Panc1 (cell line): ENCODE measurements at regions not wholly inside any gene's neighbourhood (a gene's known extent, or its start where the extent isn't known, plus 50 kb on each side); places are given as distances from the start of the nearest gene placed in this dataset.
"Not testable (repeated sequence)": the region's sequence is repeated elsewhere in the genome, so short reads cannot be mapped to it uniquely, and the experiment has no call there.

Experiments
- ATAC-seq: fragments of 200-7000 bp; cut with Tn5 transposase; 2 replicates; pipeline ENCODE4 v1.9.1; 2020; ENCODE audit warnings: mild to moderate bottlenecking, moderate library complexity
- BruUV-seq: library from RNA; stranded (reverse); fragments of 400-500 nt; replicated peaks from 2 replicates; lab custom pipeline; 2021; lab: Mats Ljungman, UMichigan
- CTCF ChIA-PET: fragments of 300-600 bp; sonication (Branson Sonifier 250); formaldehyde crosslinking; loops from one replicate; lab custom pipeline; 2022; ENCODE audit warnings: antibody characterized with exemption; lab: Charles Lee
- POLR2A ChIA-PET: fragments of 300-600 bp; sonication (Branson Sonifier 250); formaldehyde crosslinking; loops from one replicate; lab custom pipeline; 2022; ENCODE audit warnings: antibody characterized with exemption; lab: Charles Lee
- DNase-seq: peaks from one replicate; pipeline ENCODE4 v3.0.0-alpha.2; 2010; ENCODE audit warnings: low read depth, low spot score
- H3K27ac ChIP-seq: 2 replicates; pipeline ENCODE4 v1.5.1; 2011; ENCODE audit warnings: mild to moderate bottlenecking, low read length, inconsistent platforms
- H3K27me3 ChIP-seq: fragments of 200-500 bp; sonication (Bioruptor generic); 2 replicates; pipeline ENCODE4 v1.6.0; 2014; ENCODE audit warnings: low read length, inconsistent platforms; ENCODE audit not compliant: control insufficient read depth, insufficient read depth
- H3K36me3 ChIP-seq: fragments of 200-500 bp; sonication (Bioruptor generic); 2 replicates; pipeline ENCODE4 v1.5.1; 2014; ENCODE audit warnings: inconsistent platforms, mild to moderate bottlenecking, low read length, moderate library complexity; ENCODE audit not compliant: control insufficient read depth, insufficient read depth
- H3K4me1 ChIP-seq: 2 replicates; pipeline ENCODE4 v1.5.1; 2011; ENCODE audit warnings: inconsistent platforms, mild to moderate bottlenecking, low read length, moderate library complexity; ENCODE audit not compliant: control insufficient read depth, insufficient read depth
- H3K4me3 ChIP-seq, 2 experiments: 2 replicates each; pipeline ENCODE4 v1.5.1; 2011 to 2012; ENCODE audit warnings: low read depth in 2 of 2, low read length in 2 of 2, mild to moderate bottlenecking in 2 of 2, inconsistent platforms in 1 of 2, moderate library complexity in 1 of 2
- H3K9me3 ChIP-seq: fragments of 200-500 bp; sonication (Bioruptor generic); 2 replicates; pipeline ENCODE4 v1.5.1; 2014; ENCODE audit warnings: low read depth, mild to moderate bottlenecking, inconsistent platforms, low read length, moderate library complexity; ENCODE audit not compliant: control insufficient read depth, insufficient read depth
- CTCF ChIP-seq: fragments of 450-650 bp; IDR thresholded peaks from 2 replicates; pipeline ENCODE4 v1.5.1; 2017; ENCODE audit warnings: mild to moderate bottlenecking
- POLR2AphosphoS5 ChIP-seq: IDR thresholded peaks from 2 replicates; pipeline ENCODE4 v1.6.1; 2012; ENCODE audit warnings: mild to moderate bottlenecking, low read depth, low read length, moderate library complexity
- SIN3A ChIP-seq: IDR thresholded peaks from 2 replicates; pipeline ENCODE4 v1.6.1; 2012; ENCODE audit warnings: low read depth, mild to moderate bottlenecking, low read length, moderate library complexity, borderline replicate concordance; ENCODE audit not compliant: insufficient read depth
- TCF7L2 ChIP-seq: IDR thresholded peaks from 2 replicates; pipeline ENCODE4 v1.6.1; 2011; ENCODE audit warnings: mild to moderate bottlenecking, low read depth, low read length, inconsistent platforms
- in situ Hi-C: cut with HindIII; loops from 2 replicates; pipeline ENCODE4 v1.10.0; 2016; ENCODE audit warnings: low sequenced_read_pairs, low pct_unique_long_range_greater_than_20kb
- intact Hi-C: fragments of 100-400 bp; cut with micrococcal nuclease; formaldehyde crosslinking; loops from one replicate; pipeline ENCODE4 v1.10.0; 2022; ENCODE audit not compliant: unreplicated experiment
- TF ChIP-seq, protein P1 (sequence below), 2 experiments: IDR thresholded peaks; 2 replicates each; pipeline ENCODE4 v1.6.1; 2011 to 2012; ENCODE audit warnings: low read depth in 2 of 2, control low read depth in 1 of 2, low read length in 1 of 2, mild to moderate bottlenecking in 1 of 2, moderate library complexity in 1 of 2; ENCODE audit not compliant: insufficient read depth in 1 of 2

- ATAC-seq (no peak), DNase-seq (no peak)
- Histone ChIP-seq H3K27ac (no peak overlapping the region), H3K4me3 (no peak overlapping the region), H3K27me3 (no peaks in the 10 kb centered on the region), H3K36me3 (no peaks in the 10 kb centered on the region), H3K9me3 (no peaks in the 10 kb centered on the region), H3K4me1 (no peaks in the 10 kb centered on the region)
- no TSS peak for BruUV-seq
- CTCF ChIA-PET, result no interaction called here
- in situ Hi-C loops (no loop called here), intact Hi-C loops (no loop called here)
- TF ChIP-seq TCF7L2 (no peak), CTCF (no peak), POLR2AphosphoS5 (no peak), SIN3A (no peak)
- TF ChIP-seq, protein P1, sequence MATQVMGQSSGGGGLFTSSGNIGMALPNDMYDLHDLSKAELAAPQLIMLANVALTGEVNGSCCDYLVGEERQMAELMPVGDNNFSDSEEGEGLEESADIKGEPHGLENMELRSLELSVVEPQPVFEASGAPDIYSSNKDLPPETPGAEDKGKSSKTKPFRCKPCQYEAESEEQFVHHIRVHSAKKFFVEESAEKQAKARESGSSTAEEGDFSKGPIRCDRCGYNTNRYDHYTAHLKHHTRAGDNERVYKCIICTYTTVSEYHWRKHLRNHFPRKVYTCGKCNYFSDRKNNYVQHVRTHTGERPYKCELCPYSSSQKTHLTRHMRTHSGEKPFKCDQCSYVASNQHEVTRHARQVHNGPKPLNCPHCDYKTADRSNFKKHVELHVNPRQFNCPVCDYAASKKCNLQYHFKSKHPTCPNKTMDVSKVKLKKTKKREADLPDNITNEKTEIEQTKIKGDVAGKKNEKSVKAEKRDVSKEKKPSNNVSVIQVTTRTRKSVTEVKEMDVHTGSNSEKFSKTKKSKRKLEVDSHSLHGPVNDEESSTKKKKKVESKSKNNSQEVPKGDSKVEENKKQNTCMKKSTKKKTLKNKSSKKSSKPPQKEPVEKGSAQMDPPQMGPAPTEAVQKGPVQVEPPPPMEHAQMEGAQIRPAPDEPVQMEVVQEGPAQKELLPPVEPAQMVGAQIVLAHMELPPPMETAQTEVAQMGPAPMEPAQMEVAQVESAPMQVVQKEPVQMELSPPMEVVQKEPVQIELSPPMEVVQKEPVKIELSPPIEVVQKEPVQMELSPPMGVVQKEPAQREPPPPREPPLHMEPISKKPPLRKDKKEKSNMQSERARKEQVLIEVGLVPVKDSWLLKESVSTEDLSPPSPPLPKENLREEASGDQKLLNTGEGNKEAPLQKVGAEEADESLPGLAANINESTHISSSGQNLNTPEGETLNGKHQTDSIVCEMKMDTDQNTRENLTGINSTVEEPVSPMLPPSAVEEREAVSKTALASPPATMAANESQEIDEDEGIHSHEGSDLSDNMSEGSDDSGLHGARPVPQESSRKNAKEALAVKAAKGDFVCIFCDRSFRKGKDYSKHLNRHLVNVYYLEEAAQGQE (IDR thresholded peaks at IDR 0.05; ENCODE audit: insufficient read depth in 1 of 2, low read depth in 2 of 2, low read length in 1 of 2), result no peak
- POLR2A ChIA-PET, result no interaction called here
Measured at GRCh38 chr12:28787151-28787550, 361.9 kb upstream of the FAR2 start.

DNA sequence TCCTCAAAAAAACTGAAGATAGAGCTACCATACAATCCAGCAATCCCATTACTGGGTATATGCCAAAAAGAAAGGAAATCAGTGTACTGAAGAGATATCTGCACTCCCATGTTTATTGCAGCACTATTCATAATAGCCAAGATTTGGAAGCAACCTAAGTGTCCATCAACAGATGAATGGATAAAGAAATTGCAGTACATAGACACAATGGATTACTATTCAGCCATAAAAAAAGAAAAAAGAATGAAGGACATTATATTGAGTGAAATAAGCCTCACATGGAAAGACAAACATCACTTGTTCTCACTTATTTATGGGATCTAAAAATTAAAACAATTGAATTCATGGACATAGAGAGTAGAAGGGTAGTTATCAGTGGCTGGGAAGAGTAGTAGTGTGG is 360.8 kb upstream of the FAR2 start:
- POLR2A ChIA-PET, in situ Hi-C loops: not testable (repeated sequence)

GRCh38 chr12:28793581-28794151 is 355.4 kb upstream of the FAR2 start:
- no TSS peak for BruUV-seq
- ATAC-seq (no peak), DNase-seq (no peak)
- in situ Hi-C loops, result no loop called here
- H3K4me3 ChIP-seq, result no peak overlapping the region
- no peaks in the 10 kb centered on the region for H3K9me3 ChIP-seq
- TF ChIP-seq SIN3A (no peak), POLR2AphosphoS5 (no peak)
- no peaks in the 10 kb centered on the region for H3K27me3 ChIP-seq
- no peak overlapping the region for H3K27ac ChIP-seq
- H3K36me3 ChIP-seq, result no peaks in the 10 kb centered on the region
- POLR2A ChIA-PET, result no interaction called here
- CTCF ChIA-PET, result no interaction called here
- intact Hi-C loops, result no loop called here
- H3K4me1 ChIP-seq, result no peaks in the 10 kb centered on the region

More for the DNA sequence above, 360.8 kb upstream of the FAR2 start:
- BruUV-seq, H3K9me3 ChIP-seq, intact Hi-C loops, H3K4me3 ChIP-seq, DNase-seq, H3K27ac ChIP-seq, ATAC-seq, H3K4me1 ChIP-seq, H3K27me3 ChIP-seq, H3K36me3 ChIP-seq, CTCF ChIA-PET: not testable (repeated sequence)
